Progenitor cell of endocrine pancreas (in vitro differentiated cells): ENCODE measurements at regions not wholly inside any gene's neighbourhood (a gene's known extent, or its start where the extent isn't known, plus 50 kb on each side); places are given as distances from the start of the nearest gene placed in this dataset.

ENCODE experiments used
- DNase-seq: peaks from one replicate; pipeline ENCODE4 v3.0.0; 2021; ENCODE audit warnings: low spot score; ENCODE audit not compliant: unreplicated experiment
- H3K27ac Mint-ChIP-seq: 2 replicates; pipeline ENCODE4 v1.8.0; 2021; ENCODE audit warnings: mild to moderate bottlenecking, moderate library complexity, mixed read lengths
- H3K27me3 Mint-ChIP-seq: 2 replicates; pipeline ENCODE4 v1.8.0; 2021; ENCODE audit warnings: mixed read lengths
- H3K36me3 Mint-ChIP-seq: 2 replicates; pipeline ENCODE4 v1.8.0; 2022; ENCODE audit warnings: mixed read lengths; ENCODE audit not compliant: insufficient read depth
- H3K4me1 Mint-ChIP-seq: 2 replicates; pipeline ENCODE4 v1.8.0; 2021; ENCODE audit warnings: low read depth, mixed read lengths
- H3K4me3 Mint-ChIP-seq: 2 replicates; pipeline ENCODE4 v1.8.0; 2021; ENCODE audit warnings: low read depth, mild to moderate bottlenecking, moderate library complexity, mixed read lengths
- H3K9me3 Mint-ChIP-seq: 2 replicates; pipeline ENCODE4 v1.8.0; 2021; ENCODE audit warnings: low read depth, mixed read lengths
- CTCF ChIP-seq: fragments of 200-600 bp; sonication (generic); IDR thresholded peaks from one replicate; pipeline ENCODE4 v1.5.0; 2021; ENCODE audit warnings: antibody characterized with exemption, mild to moderate bottlenecking; ENCODE audit not compliant: unreplicated experiment

GRCh38 chr1:165134431-165134830 is 222.1 kb downstream of the LMX1A start:
- no peaks in the 10 kb centered on the region for H3K9me3 Mint-ChIP-seq
- peaks cover 51% of the 10 kb centered on the region for H3K27me3 Mint-ChIP-seq
- H3K27ac Mint-ChIP-seq, result no peak overlapping the region
- no peak overlapping the region for H3K4me3 Mint-ChIP-seq
- H3K4me1 Mint-ChIP-seq, result peaks cover 15% of the 10 kb centered on the region
- TF ChIP-seq CTCF, result no peak
- no peak for DNase-seq
- no peaks in the 10 kb centered on the region for H3K36me3 Mint-ChIP-seq

GRCh38 chr1:165129568-165130164 is 226.8 kb downstream of the LMX1A start:
- Mint-ChIP-seq H3K4me3 (no peak overlapping the region), H3K9me3 (no peaks in the 10 kb centered on the region), H3K27me3 (peaks cover 63% of the 10 kb centered on the region), H3K27ac (no peak overlapping the region), H3K4me1 (no peaks in the 10 kb centered on the region), H3K36me3 (no peaks in the 10 kb centered on the region)
- peak; percentile 83 for TF ChIP-seq CTCF
- peak; percentile 74 for DNase-seq

- TF ChIP-seq CTCF, result no peak
- H3K4me1 Mint-ChIP-seq, result peaks cover 3% of the 10 kb centered on the region
- H3K27ac Mint-ChIP-seq, result no peak overlapping the region
- no peaks in the 10 kb centered on the region for H3K36me3 Mint-ChIP-seq
- no peak for DNase-seq
- peaks cover 70% of the 10 kb centered on the region for H3K27me3 Mint-ChIP-seq
- no peak overlapping the region for H3K4me3 Mint-ChIP-seq
- H3K9me3 Mint-ChIP-seq, result no peaks in the 10 kb centered on the region
These were observed 231.7 kb downstream of the LMX1A start for GRCh38 chr1:165124772-165125171.

- no peak for DNase-seq
- TF ChIP-seq CTCF, result no peak
- H3K9me3 Mint-ChIP-seq, result no peaks in the 10 kb centered on the region
- no peaks in the 10 kb centered on the region for H3K36me3 Mint-ChIP-seq
- H3K4me1 Mint-ChIP-seq, result peaks cover 8% of the 10 kb centered on the region
- H3K27me3 Mint-ChIP-seq, result peaks cover 86% of the 10 kb centered on the region
- no peak overlapping the region for H3K4me3 Mint-ChIP-seq
- H3K27ac Mint-ChIP-seq, result no peak overlapping the region
These were observed 237.4 kb downstream of the LMX1A start for GRCh38 chr1:165119086-165119485.

- Mint-ChIP-seq H3K9me3 (no peaks in the 10 kb centered on the region), H3K4me1 (peaks cover 6% of the 10 kb centered on the region), H3K36me3 (no peaks in the 10 kb centered on the region), H3K4me3 (peak overlapping the region; percentile 35), H3K27ac (no peak overlapping the region), H3K27me3 (peaks cover 76% of the 10 kb centered on the region)
- TF ChIP-seq CTCF, result no peak
- peak; percentile 40 for DNase-seq
These were observed 239.0 kb downstream of the LMX1A start for GRCh38 chr1:165117482-165117881.
